T-helper 1 cell treated with Interleukin-12 subunit alpha and Interleukin-12 subunit beta and Interleukin-4 antibody, amounts not matched to agents 30 ng/mL and 1 ng/mL, for 36 hours (primary cell): ENCODE measurements at regions not wholly inside any gene's neighbourhood (a gene's known extent, or its start where the extent isn't known, plus 50 kb on each side); places are given as distances from the start of the nearest gene placed in this dataset.
"Not testable (repeated sequence)": the region's sequence is repeated elsewhere in the genome, so short reads cannot be mapped to it uniquely, and the experiment has no call there.

Experiments used
- intact Hi-C: fragments of 100-400 bp; cut with micrococcal nuclease; formaldehyde crosslinking; loops from one replicate; pipeline ENCODE4 v1.15.1; 2024

DNA sequence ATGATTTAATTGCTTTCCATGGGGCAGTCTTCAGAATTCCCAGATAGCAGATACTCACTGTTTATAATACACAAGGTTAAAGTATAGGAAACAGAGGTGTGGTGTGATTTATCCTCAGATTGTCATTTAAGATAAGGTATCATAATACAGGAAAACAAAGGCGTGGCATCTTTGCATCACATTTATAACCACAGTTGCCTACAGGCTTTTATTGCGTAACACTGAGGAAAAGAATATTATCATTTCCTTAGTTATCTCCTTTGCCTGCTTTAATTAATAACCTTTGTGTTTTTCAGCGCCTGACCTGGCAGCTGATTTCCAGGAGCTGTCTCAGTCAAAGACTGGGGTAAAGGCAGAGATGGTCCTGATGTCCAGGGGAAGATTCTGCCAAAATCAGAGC lies 68.8 kb downstream of the SSX7 start:
- intact Hi-C loops = no loop called here

DNA sequence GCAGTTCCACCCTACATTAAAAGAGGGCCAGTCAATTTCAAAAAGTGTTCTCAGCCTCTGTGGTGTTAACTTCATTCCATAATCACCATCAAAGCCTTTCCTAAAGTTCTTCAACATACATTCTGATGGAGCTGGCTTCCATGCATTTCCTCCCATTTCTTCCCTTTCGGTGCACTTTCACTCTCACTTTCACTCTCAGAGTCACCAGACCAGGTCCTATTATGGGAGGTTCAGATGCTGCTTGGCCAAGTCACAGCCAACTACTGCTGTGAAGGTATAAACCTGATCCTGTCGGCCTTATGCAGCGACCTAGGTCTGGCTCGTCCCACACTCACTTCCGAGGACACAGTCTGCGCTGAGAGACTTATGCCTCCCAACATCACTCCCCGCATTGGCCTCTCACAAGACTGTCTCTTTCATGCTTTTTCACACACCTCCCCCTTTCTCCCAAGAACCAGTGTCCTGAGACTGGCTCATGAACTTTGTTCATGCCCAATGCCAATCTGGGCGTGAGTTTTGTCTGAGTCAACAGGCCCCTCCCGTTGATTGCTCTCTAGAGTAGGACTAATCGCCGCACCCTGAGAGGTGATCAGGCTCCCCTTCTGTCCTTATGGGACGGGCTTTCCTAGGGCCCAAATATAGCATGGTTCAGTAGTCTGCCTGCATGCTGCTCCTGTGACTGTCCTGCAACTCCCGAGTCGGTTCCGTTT lies 60.8 kb upstream of the XAGE1B start:
- intact Hi-C loops = no loop called here

- intact Hi-C loops = no loop called here
These were observed 60.1 kb upstream of the XAGE1B start for GRCh38 chrX:52576946-52577345.

- intact Hi-C loops = no loop called here
These were observed 59.6 kb upstream of the XAGE1B start for GRCh38 chrX:52576474-52576873.

DNA sequence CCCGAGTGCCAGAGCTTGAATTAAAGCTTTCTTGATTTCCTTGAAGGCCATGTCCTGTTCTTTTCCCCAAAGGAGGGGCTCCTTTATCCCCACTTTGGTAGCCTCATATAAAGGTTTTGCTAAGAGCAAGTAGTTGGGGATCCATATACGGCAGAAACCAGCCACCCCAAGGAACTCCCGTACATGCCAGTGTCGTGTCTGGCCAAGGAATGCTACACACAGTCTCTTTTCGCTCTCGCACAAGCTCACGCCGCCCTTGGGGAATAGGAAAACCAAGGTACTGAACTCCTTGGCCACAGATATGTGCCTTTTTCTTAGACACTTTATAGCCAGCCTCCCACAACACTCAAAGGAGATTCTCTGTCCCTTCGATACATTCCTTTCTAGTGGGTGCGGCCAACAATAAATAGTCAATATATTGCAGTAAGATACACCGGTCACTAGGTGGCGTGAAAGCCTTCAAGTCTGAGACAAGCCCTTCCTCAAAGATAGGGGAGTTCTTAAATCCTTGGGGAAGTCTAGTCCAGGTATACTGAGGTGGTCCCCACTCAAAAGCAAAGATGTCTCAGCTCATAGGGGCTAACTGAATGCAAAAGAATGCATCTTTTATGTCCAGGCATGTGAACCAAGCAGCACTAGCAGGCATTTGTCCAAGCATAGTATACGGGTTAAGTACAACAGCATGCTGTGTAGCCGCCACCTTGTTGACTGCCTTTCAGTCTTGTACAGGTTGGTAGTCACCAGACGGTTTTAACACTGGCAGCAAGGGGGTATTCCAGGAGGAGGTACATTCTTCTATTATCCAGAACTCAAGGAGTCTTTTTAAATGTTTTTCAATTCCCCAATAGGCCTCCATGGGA lies 57.8 kb upstream of the XAGE1B start:
- intact Hi-C loops = loop anchor here (1.0 kb wide), 2 partner anchors 416 to 421 kb away; no protein-coding TSS in a partner anchor

DNA sequence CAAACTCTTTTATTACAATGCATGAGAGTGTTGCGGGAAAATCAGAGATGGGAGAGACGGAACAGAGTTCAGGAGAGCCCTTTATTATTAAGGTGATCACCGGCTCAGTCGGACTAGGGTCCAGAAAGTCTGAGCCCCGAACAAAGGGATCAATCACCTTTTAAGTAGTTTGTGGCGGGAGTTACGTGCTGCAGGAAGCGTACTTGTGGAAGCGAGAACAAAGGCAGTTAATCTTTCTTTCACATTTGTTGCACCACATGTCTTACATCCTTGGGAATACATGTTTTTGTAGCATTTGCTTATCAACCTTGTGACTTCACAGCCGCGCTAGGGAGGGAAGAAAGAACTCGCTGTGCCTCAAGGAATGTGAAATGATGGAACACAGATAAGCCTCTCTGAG lies 51.3 kb upstream of the XAGE1B start:
- intact Hi-C loops = not testable (repeated sequence)
